Right lobe of liver (tissue), 6 donors: ENCODE measurements at regions not wholly inside any gene's neighbourhood (a gene's known extent, or its start where the extent isn't known, plus 50 kb on each side); places are given as distances from the start of the nearest gene placed in this dataset.

Source experiments
- ATAC-seq, 4 donors: fragments of 200-7000 bp; cut with Tn5 transposase; one replicate each; pipeline ENCODE4 v1.9.1; 2020; ENCODE audit warnings: mild to moderate bottlenecking in 4 of 4, moderate library complexity in 4 of 4
- DNase-seq, 3 donors: peaks; one replicate each; pipeline ENCODE4 v3.0.0-alpha.2; 2020
- H3K27ac ChIP-seq, 3 donors: fragments of 200-600 bp; one replicate each; pipeline ENCODE4 v1.8.0; 2022
- H3K27me3 ChIP-seq, 2 donors: fragments of 200-600 bp; one replicate each; pipeline ENCODE4 v1.8.0; 2022
- H3K36me3 ChIP-seq, 4 donors: fragments of 200-600 bp; sonication (generic) in 1 of 4; one replicate each; pipeline versions ENCODE4 v1.5.1 to v1.8.0; 2017 to 2022; ENCODE audit warnings: control low read depth in 1 of 4
- H3K4me1 ChIP-seq, 4 donors: fragments of 200-600 bp; sonication (generic) in 1 of 4; one replicate each; pipeline versions ENCODE4 v1.5.1 to v1.8.0; 2017 to 2022; ENCODE audit warnings: control low read depth in 1 of 4
- H3K4me3 ChIP-seq, 3 donors: fragments of 200-600 bp; one replicate each; pipeline ENCODE4 v1.8.0; 2022
- H3K9me3 ChIP-seq, 4 donors: fragments of 200-600 bp; sonication (generic) in 1 of 4; one replicate each; pipeline versions ENCODE4 v1.5.1 to v1.8.0; 2017 to 2022; ENCODE audit warnings: control low read depth in 1 of 4
- POLR2A ChIP-seq: fragments of 450-650 bp; IDR thresholded peaks from one replicate; pipeline ENCODE4 v1.6.1; 2017; ENCODE audit warnings: antibody characterized with exemption, mild to moderate bottlenecking
- WGBS: methylation state at CpG from one replicate; pipeline ENCODE4 v1.1.6; 2018; ENCODE audit warnings: low coverage, low lambda C conversion rate; ENCODE audit not compliant: insufficient coverage; ENCODE audit errors: missing lambda C conversion rate; 5-methylcytosine and 5-hydroxymethylcytosine counted together
- intact Hi-C, 2 donors: fragments of 100-400 bp; cut with DNase I; formaldehyde crosslinking; loops; one replicate each; pipeline versions ENCODE4 v1.11.2 to v1.14.1; 2022
- TF ChIP-seq, protein P1 (sequence below), 4 donors: fragments of 200-600 bp in 3 of 4; fragments of 450-650 bp in 1 of 4; IDR thresholded peaks; one replicate each; pipeline versions ENCODE4 v1.5.1 to v1.8.0; 2016 to 2022; ENCODE audit warnings: antibody characterized with exemption in 4 of 4, mild to moderate bottlenecking in 2 of 4
- donor health status: DM: no; HTN: yes; CAD: no.
- donor health status: DM: no; HTN: no; CAD: no.
- donor health status: DM: no; HTN: no; CAD: no.
- donor health status: DM: no; HTN: yes; CAD: no.
- donor health status: DM: no; HTN: yes; CAD: no.

DNA sequence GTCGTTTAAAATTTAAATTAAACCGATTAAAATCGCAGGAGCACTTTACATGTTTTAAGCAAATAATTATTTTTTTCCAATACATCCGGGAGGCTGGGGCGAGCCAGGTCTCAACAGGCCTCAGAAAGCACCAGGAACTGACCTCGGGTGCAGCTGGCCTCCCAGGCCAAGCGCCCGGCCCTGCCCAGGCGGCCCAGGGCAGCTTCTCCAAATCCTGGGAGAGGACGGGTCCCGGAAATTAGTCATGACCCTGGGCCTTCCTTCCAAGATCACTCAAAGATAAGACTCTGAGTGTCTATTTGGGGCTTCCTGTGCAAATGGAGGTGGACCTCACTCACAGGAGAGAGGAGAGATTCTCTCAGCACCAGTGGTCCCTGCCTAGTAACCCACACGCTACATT lies 177.1 kb downstream of the BCL11B start:
- H3K27me3 ChIP-seq = no peaks in the 10 kb centered on the region
- H3K4me1 ChIP-seq = no peaks in the 10 kb centered on the region
- intact Hi-C loops = no loop called here
- 76% methylated on average over 11 of the region's 12 CpGs for WGBS
- H3K27ac ChIP-seq = no peak overlapping the region
- H3K36me3 ChIP-seq = no peaks in the 10 kb centered on the region
- DNase-seq = no peak
- H3K9me3 ChIP-seq = no peaks in the 10 kb centered on the region
- no peak overlapping the region for H3K4me3 ChIP-seq
- no peak for TF ChIP-seq POLR2A
- TF ChIP-seq, protein P1, sequence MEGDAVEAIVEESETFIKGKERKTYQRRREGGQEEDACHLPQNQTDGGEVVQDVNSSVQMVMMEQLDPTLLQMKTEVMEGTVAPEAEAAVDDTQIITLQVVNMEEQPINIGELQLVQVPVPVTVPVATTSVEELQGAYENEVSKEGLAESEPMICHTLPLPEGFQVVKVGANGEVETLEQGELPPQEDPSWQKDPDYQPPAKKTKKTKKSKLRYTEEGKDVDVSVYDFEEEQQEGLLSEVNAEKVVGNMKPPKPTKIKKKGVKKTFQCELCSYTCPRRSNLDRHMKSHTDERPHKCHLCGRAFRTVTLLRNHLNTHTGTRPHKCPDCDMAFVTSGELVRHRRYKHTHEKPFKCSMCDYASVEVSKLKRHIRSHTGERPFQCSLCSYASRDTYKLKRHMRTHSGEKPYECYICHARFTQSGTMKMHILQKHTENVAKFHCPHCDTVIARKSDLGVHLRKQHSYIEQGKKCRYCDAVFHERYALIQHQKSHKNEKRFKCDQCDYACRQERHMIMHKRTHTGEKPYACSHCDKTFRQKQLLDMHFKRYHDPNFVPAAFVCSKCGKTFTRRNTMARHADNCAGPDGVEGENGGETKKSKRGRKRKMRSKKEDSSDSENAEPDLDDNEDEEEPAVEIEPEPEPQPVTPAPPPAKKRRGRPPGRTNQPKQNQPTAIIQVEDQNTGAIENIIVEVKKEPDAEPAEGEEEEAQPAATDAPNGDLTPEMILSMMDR (IDR thresholded peaks at IDR 0.05) = no peak
- ATAC-seq = no peak

GRCh38 chr14:99095369-99095768 lies 176.6 kb downstream of the BCL11B start:
- H3K36me3 ChIP-seq = no peaks in the 10 kb centered on the region
- WGBS = 65% methylated on average over 2 of the region's 2 CpGs
- H3K4me3 ChIP-seq = no peak overlapping the region
- H3K27me3 ChIP-seq = no peaks in the 10 kb centered on the region
- H3K4me1 ChIP-seq = no peaks in the 10 kb centered on the region
- no peak for DNase-seq
- TF ChIP-seq, protein P1 (IDR thresholded peaks at IDR 0.05) = no peak
- TF ChIP-seq POLR2A = no peak
- ATAC-seq = no peak
- no peaks in the 10 kb centered on the region for H3K9me3 ChIP-seq
- intact Hi-C loops = no loop called here
- H3K27ac ChIP-seq = no peak overlapping the region

GRCh38 chr14:99098199-99098598 lies 173.8 kb downstream of the BCL11B start:
- WGBS = 78% methylated on average over 5 of the region's 6 CpGs
- Histone ChIP-seq H3K4me1 (no peaks in the 10 kb centered on the region), H3K27me3 (no peaks in the 10 kb centered on the region), H3K9me3 (no peaks in the 10 kb centered on the region), H3K27ac (no peak overlapping the region), H3K4me3 (no peak overlapping the region), H3K36me3 (no peaks in the 10 kb centered on the region)
- DNase-seq (no peak), ATAC-seq (no peak)
- intact Hi-C loops = no loop called here
- TF ChIP-seq POLR2A = no peak
- TF ChIP-seq, protein P1 (IDR thresholded peaks at IDR 0.05) = no peak

GRCh38 chr14:99099051-99099787 lies 172.8 kb downstream of the BCL11B start:
- Histone ChIP-seq H3K36me3 (no peaks in the 10 kb centered on the region), H3K9me3 (no peaks in the 10 kb centered on the region), H3K27me3 (no peaks in the 10 kb centered on the region), H3K4me1 (no peaks in the 10 kb centered on the region), H3K4me3 (no peak overlapping the region), H3K27ac (no peak overlapping the region)
- TF ChIP-seq, protein P1 (IDR thresholded peaks at IDR 0.05) = no peak
- TF ChIP-seq POLR2A = no peak
- DNase-seq (no peak), ATAC-seq (no peak)
- intact Hi-C loops = no loop called here
- WGBS = 20% methylated on average over 7 of the region's 16 CpGs
